GM03348 (cell line): ENCODE measurements at regions not wholly inside any gene's neighbourhood (a gene's known extent, or its start where the extent isn't known, plus 50 kb on each side); places are given as distances from the start of the nearest gene placed in this dataset.
A peak's percentile ranks its signal among the peaks of the same experiment; 100 is the strongest.

ENCODE experiments used
- DNase-seq: peaks from one replicate; pipeline ENCODE4 v3.0.0; 2012; ENCODE audit warnings: low spot score

GRCh38 chr10:43901744-43902504, 253.2 kb upstream of the ZNF32 start:
- DNase-seq: no peak

GRCh38 chr10:43901302-43901701, 252.6 kb upstream of the ZNF32 start:
- DNase-seq: no peak

- DNase-seq: no peak
Observed at GRCh38 chr10:43900571-43900970, 251.9 kb upstream of the ZNF32 start.

GRCh38 chr10:43899224-43899959, 250.7 kb upstream of the ZNF32 start:
- no peak for DNase-seq

DNA sequence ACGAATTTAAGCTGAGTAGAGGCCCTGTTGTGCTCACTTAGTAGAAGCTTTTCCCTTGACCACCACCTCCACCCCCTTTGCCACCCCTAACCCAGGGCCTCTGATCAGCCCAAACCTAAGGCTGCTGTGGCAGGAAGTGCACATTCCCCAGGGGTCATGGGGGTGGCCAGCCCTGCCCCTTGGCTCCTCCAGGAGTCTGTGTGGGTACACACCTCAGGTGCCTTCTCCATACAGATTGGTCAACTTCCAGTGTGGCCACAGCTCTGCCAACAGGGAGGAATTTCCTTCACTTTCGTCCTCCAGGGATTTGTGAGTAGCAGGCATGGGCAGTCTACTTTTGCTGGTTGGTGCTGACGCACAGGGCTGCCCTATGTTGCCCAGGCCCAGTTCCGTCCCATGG, 249.9 kb upstream of the ZNF32 start:
- no peak for DNase-seq

DNA sequence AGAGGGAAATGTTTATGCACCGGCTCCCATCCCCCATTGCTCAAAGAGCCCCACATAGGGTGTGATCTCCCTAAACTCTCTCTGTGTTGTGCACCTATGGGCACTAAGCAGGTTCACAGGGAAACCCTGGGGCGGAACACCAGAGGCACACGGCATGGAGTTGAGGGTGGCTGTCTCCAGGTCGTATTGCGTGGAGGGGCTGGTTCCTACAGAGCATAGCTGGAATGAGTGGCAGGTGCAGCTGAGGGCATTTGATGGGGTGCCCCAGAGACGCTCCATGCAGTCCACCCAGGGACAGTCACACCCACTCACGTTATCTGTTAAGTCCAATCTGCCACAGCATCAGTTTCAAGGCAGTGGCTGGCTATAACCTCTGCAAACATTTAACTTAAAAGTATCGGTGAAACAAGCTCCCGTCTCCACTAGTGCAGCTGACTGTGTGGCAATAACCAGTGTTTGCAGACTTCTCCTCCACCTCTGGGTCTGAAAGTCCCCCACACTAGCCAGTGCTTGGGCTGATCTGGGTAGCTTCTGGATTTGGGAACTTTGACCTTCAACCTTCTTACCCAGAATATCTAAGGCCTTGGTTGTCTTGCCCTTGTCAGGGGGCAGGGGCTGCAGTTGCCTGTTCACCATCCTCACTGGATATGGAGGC, 249.2 kb upstream of the ZNF32 start:
- DNase-seq: no peak

DNA sequence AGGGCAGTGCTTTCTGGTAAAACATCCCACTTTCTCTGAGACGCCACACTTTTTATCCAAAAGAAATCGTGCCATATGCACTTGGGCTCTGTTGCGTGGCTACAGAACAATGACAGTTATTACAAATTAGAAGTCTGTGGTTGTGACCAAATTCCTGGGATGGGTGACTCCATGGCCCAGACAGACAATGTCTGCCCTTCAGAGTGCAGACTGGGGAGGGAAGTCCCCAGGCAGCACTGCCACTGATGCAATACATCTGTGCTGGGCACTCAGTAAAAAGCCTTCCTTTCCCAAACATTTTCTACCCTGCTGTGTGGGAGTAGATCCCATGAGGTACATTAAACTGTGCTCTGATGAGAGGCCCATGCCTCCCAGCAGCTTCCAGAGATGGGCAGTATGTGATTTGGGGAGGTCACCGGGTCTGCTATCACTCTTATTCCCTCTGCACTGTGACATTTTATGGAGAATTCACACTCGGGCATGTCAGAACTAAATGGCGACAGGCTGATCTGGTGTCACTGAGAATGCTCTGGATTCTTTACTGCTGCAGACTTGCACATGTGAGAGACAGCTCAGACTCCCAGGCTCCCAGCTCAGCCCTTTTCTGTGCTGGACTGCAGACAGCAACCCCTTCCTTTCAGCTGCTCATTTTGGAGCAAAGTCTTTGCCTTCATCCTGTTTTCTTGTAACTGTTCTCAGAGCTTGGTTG, 243.5 kb upstream of the ZNF32 start:
- peak; percentile 77 for DNase-seq

DNA sequence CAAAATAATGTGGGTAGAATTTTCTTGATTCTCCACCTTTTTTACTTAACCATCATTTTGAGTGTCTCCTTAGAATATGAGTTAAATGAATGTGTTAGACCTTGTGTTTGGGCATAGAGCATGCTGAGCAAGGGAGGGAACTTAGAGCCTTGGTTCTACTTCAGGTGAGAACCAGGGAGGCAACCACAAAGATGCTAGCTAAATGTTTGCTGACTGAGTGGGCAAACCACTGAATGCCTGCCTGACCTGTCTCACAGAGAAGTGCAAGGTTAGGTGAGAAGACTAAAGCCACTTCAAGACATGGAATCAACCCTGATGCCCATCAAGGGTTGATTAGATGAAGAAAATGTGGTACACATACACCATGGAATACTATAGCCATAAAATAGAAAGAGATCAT, 242.6 kb upstream of the ZNF32 start:
- no peak for DNase-seq

- DNase-seq: peak; percentile 49
Observed at GRCh38 chr10:43890124-43890523, 241.4 kb upstream of the ZNF32 start.

GRCh38 chr10:43888586-43888985, 239.9 kb upstream of the ZNF32 start:
- DNase-seq: peak; percentile 47

- DNase-seq: no peak
Observed at GRCh38 chr10:43885842-43886241, 237.2 kb upstream of the ZNF32 start.

DNA sequence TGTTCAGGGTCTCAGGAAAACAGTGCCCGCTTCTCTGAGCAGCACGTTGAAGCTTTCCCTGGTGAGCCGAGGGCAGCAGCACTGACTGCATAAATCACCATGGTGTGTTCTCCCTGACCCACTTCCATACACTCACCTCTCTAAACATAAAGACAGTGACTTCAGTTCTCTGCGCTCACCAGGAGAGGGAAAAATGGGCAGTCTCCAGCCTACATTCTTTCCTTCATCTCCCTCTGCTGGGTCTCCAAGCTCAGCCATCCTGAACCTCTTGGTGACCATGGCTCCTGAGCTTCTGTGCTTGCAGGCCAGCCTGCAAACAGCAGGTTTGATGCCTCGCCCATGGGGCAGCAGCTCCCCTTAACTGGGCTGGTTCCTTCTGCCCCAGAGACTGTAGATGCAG, 236.6 kb upstream of the ZNF32 start:
- no peak for DNase-seq

GRCh38 chr10:43884501-43885105, 235.9 kb upstream of the ZNF32 start:
- DNase-seq: no peak

- no peak for DNase-seq
Observed at GRCh38 chr10:43882711-43883110, 234.0 kb upstream of the ZNF32 start.

GRCh38 chr10:43881657-43882056, 233.0 kb upstream of the ZNF32 start:
- DNase-seq: no peak

GRCh38 chr10:43880160-43880559, 231.5 kb upstream of the ZNF32 start:
- DNase-seq: peak; percentile 58

GRCh38 chr10:43879742-43880141, 231.1 kb upstream of the ZNF32 start:
- DNase-seq: no peak

DNA sequence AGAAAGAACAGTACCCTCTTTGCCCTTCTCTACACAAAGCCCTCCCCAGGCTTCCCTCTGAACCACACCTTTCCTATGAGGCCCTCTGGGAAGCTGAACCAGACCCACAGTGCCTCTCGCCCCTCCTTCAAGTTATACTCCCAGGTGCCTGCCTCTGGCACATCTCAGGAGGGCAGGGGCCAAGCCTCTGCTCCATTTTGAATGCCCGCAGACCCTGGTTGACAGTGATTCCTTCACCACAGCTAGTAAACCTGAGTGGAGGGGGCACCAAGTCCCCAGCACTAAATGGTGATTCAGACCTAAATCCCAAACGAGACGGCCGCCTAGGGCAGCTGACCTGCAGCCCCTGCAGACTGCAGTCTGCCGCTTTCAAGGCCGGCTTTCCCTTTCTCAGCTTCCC, 230.5 kb upstream of the ZNF32 start:
- no peak for DNase-seq

GRCh38 chr10:43878386-43878785, 229.7 kb upstream of the ZNF32 start:
- DNase-seq: peak; percentile 45

DNA sequence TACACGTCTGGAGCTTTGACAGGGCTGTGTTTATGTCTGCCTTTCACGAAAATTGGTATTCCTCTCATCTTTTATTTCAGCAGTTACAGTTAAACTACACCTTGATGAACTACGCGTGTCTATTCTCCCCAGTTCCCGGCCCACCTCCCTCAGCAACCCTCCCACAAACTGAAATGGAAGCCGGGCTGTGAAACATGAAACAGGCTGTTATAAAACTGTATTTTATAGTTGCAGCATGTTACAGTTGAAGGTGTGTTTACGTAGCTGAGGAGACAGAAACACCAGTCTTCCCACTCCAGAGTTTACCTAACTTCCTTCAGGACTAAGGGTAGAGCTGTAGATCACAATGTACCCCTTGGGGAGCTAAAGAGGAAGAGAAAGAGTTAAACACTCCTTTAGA, 228.3 kb upstream of the ZNF32 start:
- no peak for DNase-seq

GRCh38 chr10:43874984-43875383, 226.3 kb upstream of the ZNF32 start:
- DNase-seq: no peak

DNA sequence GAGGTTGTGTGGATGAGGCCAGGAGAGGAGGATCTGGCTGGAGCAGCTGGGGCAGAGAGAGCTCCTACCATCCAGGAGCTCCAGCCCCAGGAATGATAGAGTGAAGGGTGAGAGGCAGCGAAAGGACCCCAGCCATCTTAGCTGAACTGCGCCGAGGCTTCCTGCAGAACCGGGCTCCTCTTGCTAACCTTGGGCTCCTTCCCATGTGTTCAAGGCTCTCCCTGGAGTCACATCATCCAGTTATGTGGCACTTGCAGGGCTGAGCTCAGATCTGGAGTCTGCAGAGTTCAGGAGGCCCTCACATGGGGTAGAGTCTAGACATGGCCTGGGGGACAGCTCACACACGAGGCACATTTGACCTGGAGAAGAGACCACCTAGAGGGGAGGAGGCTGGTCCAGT, 225.0 kb upstream of the ZNF32 start:
- no peak for DNase-seq
